Activated CD4-positive, alpha-beta memory T cell treated with anti-CD3 and anti-CD28 coated beads, Interleukin-2, amount 10 ng/mL, durations not matched to agents 7 days and 5 days (primary cell): ENCODE measurements at regions not wholly inside any gene's neighbourhood (a gene's known extent, or its start where the extent isn't known, plus 50 kb on each side); places are given as distances from the start of the nearest gene placed in this dataset.

Experiments
- CTCF ChIA-PET: fragments of 350-600 bp; sonication (Branson Sonifier 250); formaldehyde crosslinking; loops from one replicate; lab custom pipeline; 2021; ENCODE audit warnings: antibody characterized with exemption, inconsistent platforms; lab: Charles Lee
- POLR2A ChIA-PET: fragments of 350-600 bp; sonication (Branson Sonifier 250); formaldehyde crosslinking; loops from one replicate; lab custom pipeline; 2021; ENCODE audit warnings: antibody characterized with exemption; lab: Charles Lee
- DNase-seq: peaks from one replicate; pipeline ENCODE4 v3.0.0-alpha.2; 2020
- H3K27ac Mint-ChIP-seq: one replicate; pipeline ENCODE4 v1.8.0; 2021; ENCODE audit warnings: mild to moderate bottlenecking, mixed read lengths
- H3K27me3 Mint-ChIP-seq: one replicate; pipeline ENCODE4 v1.8.0; 2021; ENCODE audit warnings: mixed read lengths
- H3K36me3 Mint-ChIP-seq: one replicate; pipeline ENCODE4 v1.8.0; 2021; ENCODE audit warnings: low read depth, mixed read lengths
- H3K4me1 Mint-ChIP-seq: one replicate; pipeline ENCODE4 v1.8.0; 2021; ENCODE audit warnings: mixed read lengths
- H3K4me3 Mint-ChIP-seq: one replicate; pipeline ENCODE4 v1.8.0; 2021; ENCODE audit warnings: mild to moderate bottlenecking, mixed read lengths
- H3K9me3 Mint-ChIP-seq: one replicate; pipeline ENCODE4 v1.8.0; 2021; ENCODE audit warnings: mixed read lengths

DNA sequence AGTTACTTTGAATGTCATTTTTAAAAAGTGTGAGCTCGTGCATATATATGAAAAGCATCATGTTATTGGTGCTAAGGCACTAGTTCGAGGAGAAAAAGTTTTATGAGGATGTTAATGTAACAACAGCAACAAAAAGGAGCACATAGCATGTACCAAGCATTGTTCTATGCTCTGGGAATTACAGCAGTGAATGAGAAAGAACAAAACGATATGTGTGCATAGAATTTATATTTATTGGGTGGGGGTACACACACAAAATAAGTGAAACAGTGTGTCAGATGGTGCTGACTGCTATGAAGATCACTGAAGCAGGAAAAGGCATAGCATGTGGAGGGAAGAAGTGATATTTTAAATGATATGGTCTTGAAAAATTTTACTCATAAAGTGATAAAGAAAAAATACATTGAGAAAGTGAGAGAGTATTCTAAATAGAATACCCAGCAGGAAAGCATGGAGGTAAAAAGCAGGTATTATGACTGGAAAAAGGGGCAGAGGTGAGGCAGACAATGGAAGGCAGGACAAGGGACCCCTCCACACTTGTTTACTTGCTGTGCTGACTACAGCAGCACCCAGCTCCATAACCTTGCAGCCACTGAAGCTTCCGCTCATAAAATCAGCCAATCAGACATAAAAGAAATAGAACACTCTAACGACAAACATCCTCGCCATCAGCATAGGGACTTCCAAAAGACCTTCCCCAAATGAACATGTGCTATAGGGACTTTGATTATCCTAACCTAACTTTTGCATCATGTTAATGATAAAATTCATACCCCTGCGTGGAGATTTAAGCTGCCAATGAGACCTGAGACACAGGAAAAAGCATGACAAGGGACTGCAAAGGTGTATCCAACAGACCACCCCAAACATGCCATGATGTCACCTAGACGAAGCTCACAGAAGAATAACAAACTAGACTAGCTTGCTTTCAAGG, 119.9 kb downstream of the HFE start:
- Mint-ChIP-seq H3K27ac (no peak overlapping the region), H3K9me3 (no peaks in the 10 kb centered on the region), H3K36me3 (peaks cover 4% of the 10 kb centered on the region), H3K4me1 (peaks cover 18% of the 10 kb centered on the region), H3K27me3 (no peaks in the 10 kb centered on the region), H3K4me3 (no peak overlapping the region)
- ChIA-PET CTCF (interaction anchor here (2.2 kb wide), 1 partner anchor 9 kb away, joined by 14 read pairs; a partner anchor contains a TSS), POLR2A (interaction anchor here (0.8 to 20.8 kb wide), 10 partner anchors 9 to 164 kb away, joined by 3 to 992 read pairs (median 79); a partner anchor contains a TSS)
- DNase-seq = no peak

- Mint-ChIP-seq H3K36me3 (no peaks in the 10 kb centered on the region), H3K27me3 (no peaks in the 10 kb centered on the region), H3K4me3 (no peak overlapping the region), H3K9me3 (no peaks in the 10 kb centered on the region), H3K27ac (no peak overlapping the region), H3K4me1 (peaks cover 10% of the 10 kb centered on the region)
- ChIA-PET CTCF (no interaction called here), POLR2A (interaction anchor here (15.1 kb wide), 1 partner anchor 15 kb away, joined by 812 read pairs; a partner anchor contains a TSS)
- no peak for DNase-seq
Measured at GRCh38 chr6:26211963-26212362, 124.7 kb downstream of the HFE start.

GRCh38 chr6:26213334-26214075, 126.3 kb downstream of the HFE start:
- Mint-ChIP-seq H3K4me1 (peaks cover 10% of the 10 kb centered on the region), H3K4me3 (no peak overlapping the region), H3K36me3 (no peaks in the 10 kb centered on the region), H3K27me3 (no peaks in the 10 kb centered on the region), H3K9me3 (no peaks in the 10 kb centered on the region), H3K27ac (peak overlapping the region; percentile 4)
- ChIA-PET POLR2A (interaction anchor here (1.1 to 15.2 kb wide), 8 partner anchors 8 to 116 kb away, joined by 3 to 833 read pairs (median 212); a partner anchor contains a TSS), CTCF (no interaction called here)
- no peak for DNase-seq

GRCh38 chr6:26214803-26215584, 127.8 kb downstream of the HFE start:
- H3K4me1 Mint-ChIP-seq = peaks cover 21% of the 10 kb centered on the region
- POLR2A ChIA-PET = interaction anchor here (0.9 to 15.2 kb wide), 35 partner anchors 9 to 1678 kb away, joined by 3 to 833 read pairs (median 22); a partner anchor contains a TSS
- H3K9me3 Mint-ChIP-seq = no peaks in the 10 kb centered on the region
- no peak for DNase-seq
- no peak overlapping the region for H3K27ac Mint-ChIP-seq
- H3K4me3 Mint-ChIP-seq = no peak overlapping the region
- H3K27me3 Mint-ChIP-seq = no peaks in the 10 kb centered on the region
- CTCF ChIA-PET = interaction anchor here (1.3 to 3.4 kb wide), 7 partner anchors 7 to 39 kb away, joined by 5 to 34 read pairs (median 14); a partner anchor contains a TSS
- no peaks in the 10 kb centered on the region for H3K36me3 Mint-ChIP-seq

DNA sequence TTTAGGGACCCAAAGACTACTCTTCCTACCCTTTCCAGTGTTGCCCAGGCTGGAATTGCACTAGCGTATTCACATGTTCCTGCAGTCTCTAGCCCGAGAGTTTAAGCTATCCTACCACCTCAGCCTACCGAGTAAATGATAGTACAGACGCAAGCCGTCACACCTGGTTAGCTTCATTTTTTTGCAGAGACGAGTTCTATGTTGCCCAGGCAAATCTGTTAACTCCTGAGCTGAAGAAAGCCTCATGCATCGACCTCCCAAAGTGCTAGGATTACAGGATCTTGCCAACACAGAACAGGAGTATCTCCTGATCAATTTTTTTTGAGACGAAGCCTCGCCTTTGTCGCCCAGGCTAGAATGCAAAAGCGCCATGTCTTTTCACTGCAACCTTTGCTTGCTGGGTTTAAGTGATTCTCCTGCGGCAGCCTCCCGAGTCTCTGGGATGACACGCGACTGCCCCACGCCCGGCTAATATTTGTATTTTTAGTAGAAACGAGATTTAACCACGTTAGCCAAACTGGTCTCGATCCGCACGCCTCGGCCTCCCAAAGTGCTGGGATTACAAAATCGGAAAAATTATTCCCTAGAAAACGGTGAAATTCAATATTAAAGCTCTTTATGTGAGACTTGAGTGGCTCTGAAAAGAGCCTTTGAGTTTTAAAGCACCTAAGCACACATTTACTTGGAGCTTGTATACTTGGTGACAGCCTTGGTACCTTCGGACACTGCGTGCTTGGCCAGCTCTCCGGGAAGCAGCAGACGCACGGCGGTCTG, 128.5 kb downstream of the HFE start:
- no peaks in the 10 kb centered on the region for H3K9me3 Mint-ChIP-seq
- no peaks in the 10 kb centered on the region for H3K27me3 Mint-ChIP-seq
- CTCF ChIA-PET = interaction anchor here (0.8 to 3.4 kb wide), 22 partner anchors 8 to 189 kb away, joined by 3 to 34 read pairs (median 8); a partner anchor contains a TSS
- POLR2A ChIA-PET = interaction anchor here (0.7 to 15.2 kb wide), 61 partner anchors 10 to 1679 kb away, joined by 3 to 833 read pairs (median 9); a partner anchor contains a TSS
- no peaks in the 10 kb centered on the region for H3K36me3 Mint-ChIP-seq
- H3K27ac Mint-ChIP-seq = no peak overlapping the region
- peaks cover 28% of the 10 kb centered on the region for H3K4me1 Mint-ChIP-seq
- H3K4me3 Mint-ChIP-seq = no peak overlapping the region
- DNase-seq = peak; percentile 60

DNA sequence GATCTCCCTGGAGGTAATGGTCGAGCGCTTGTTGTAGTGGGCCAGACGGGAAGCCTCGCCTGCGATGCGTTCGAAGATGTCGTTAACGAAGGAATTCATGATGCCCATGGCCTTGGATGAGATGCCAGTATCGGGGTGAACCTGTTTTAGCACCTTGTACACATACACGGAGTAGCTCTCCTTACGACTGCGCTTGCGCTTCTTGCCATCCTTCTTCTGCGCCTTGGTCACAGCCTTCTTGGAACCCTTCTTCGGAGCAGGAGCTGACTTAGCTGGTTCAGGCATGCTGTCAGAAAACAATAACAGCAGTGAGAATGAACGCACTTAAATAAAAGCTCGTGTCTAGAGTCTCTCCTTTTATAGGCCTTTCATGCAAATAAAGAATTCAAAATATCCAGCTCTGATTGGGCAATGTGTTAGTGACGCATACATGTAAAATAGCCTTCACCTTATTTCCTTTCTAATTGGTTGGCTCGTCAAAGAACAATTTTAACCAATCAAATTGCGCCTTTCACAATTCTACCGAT, 129.2 kb downstream of the HFE start:
- H3K27ac Mint-ChIP-seq = no peak overlapping the region
- no peaks in the 10 kb centered on the region for H3K27me3 Mint-ChIP-seq
- H3K9me3 Mint-ChIP-seq = no peaks in the 10 kb centered on the region
- ChIA-PET POLR2A (interaction anchor here (0.7 to 15.2 kb wide), 68 partner anchors 9 to 1678 kb away, joined by 3 to 833 read pairs (median 8); partner anchors contain the start of gene HMGN4), CTCF (interaction anchor here (0.6 to 3.4 kb wide), 27 partner anchors 9 to 190 kb away, joined by 3 to 34 read pairs (median 5); a partner anchor contains a TSS)
- peaks cover 28% of the 10 kb centered on the region for H3K4me1 Mint-ChIP-seq
- no peak overlapping the region for H3K4me3 Mint-ChIP-seq
- DNase-seq = peak; percentile 90
- H3K36me3 Mint-ChIP-seq = no peaks in the 10 kb centered on the region

- Mint-ChIP-seq H3K4me1 (peaks cover 31% of the 10 kb centered on the region), H3K27me3 (no peaks in the 10 kb centered on the region), H3K36me3 (no peaks in the 10 kb centered on the region), H3K9me3 (no peaks in the 10 kb centered on the region), H3K4me3 (no peak overlapping the region), H3K27ac (no peak overlapping the region)
- CTCF ChIA-PET = interaction anchor here (0.6 to 3.4 kb wide), 27 partner anchors 8 to 190 kb away, joined by 3 to 34 read pairs (median 5); a partner anchor contains a TSS
- POLR2A ChIA-PET = interaction anchor here (0.7 to 15.2 kb wide), 63 partner anchors 9 to 1678 kb away, joined by 3 to 833 read pairs (median 9); partner anchors contain the start of gene HMGN4
- DNase-seq = peak; percentile 88
Measured at GRCh38 chr6:26216886-26217713, 129.9 kb downstream of the HFE start.

DNA sequence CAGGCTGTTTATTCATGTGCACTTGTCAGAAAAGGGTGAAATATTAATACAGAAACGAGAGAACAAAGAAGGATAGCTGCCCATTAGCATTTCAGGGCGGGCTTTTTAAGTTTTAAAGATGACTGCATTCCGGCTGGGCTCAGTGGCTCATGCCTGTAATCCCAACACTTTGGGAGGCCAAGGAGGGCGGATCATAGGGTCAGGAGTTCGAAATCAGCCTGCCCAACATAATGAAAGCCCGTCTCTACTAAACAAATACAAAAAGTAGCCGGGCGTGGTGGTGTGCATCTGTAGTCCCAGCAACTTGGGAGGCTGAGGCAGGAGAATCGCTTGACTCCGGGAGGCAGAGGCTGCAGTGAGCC, 130.5 kb downstream of the HFE start:
- H3K9me3 Mint-ChIP-seq = no peaks in the 10 kb centered on the region
- H3K4me1 Mint-ChIP-seq = peaks cover 31% of the 10 kb centered on the region
- DNase-seq = peak; percentile 40
- H3K36me3 Mint-ChIP-seq = no peaks in the 10 kb centered on the region
- no peak overlapping the region for H3K4me3 Mint-ChIP-seq
- ChIA-PET POLR2A (interaction anchor here (0.6 to 15.2 kb wide), 24 partner anchors 8 to 1591 kb away, joined by 3 to 833 read pairs (median 30); partner anchors contain the start of gene HMGN4), CTCF (interaction anchor here (1.3 to 3.4 kb wide), 9 partner anchors 10 to 68 kb away, joined by 3 to 34 read pairs (median 8); a partner anchor contains a TSS)
- no peaks in the 10 kb centered on the region for H3K27me3 Mint-ChIP-seq
- no peak overlapping the region for H3K27ac Mint-ChIP-seq

GRCh38 chr6:26218824-26219223, 131.6 kb downstream of the HFE start:
- CTCF ChIA-PET = no interaction called here

DNA sequence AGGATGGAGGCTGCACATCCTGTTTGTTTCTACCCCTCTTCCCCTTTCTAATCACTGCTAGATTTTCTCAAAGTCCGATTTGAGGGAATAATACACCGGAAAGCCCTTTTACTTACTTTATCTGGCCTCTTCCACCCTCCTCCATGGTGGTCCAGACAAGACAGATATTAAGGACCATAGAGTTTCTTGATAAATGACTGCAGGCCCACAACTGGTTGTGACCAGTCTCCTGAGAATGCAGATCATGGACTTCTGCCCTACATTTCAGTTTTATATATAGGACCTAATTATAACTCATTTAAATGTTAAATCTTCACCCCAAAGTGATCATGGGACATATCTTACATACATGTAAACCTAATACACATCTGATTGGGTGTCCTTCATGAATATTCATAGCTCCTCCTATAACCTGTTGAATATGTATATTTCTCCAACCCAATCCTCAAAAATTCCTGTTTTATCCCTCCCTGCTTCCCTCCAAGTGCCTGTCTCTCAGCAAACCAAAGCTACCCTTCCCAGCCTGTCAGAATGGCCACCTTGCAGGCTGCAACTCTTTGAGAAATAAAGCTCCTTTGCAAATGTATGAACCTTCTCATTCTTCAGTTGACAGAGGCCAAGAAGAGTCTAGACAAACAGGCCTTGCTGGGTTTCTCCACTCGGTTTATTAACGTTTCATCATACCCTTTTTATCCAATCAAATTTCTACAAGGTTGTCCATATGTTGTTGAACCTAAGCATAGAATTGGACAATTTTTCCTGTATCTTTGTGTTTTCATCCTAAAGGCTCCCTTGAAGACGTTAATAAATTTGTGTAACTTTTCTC, 133.1 kb downstream of the HFE start:
- Mint-ChIP-seq H3K4me3 (no peak overlapping the region), H3K4me1 (peaks cover 21% of the 10 kb centered on the region), H3K9me3 (no peaks in the 10 kb centered on the region), H3K36me3 (no peaks in the 10 kb centered on the region), H3K27me3 (no peaks in the 10 kb centered on the region), H3K27ac (no peak overlapping the region)
- ChIA-PET POLR2A (interaction anchor here (0.6 to 15.2 kb wide), 12 partner anchors 15 to 927 kb away, joined by 3 to 833 read pairs (median 4); a partner anchor contains a TSS), CTCF (no interaction called here)
- no peak for DNase-seq

More at GRCh38 chr6:26218824-26219223, 131.6 kb downstream of the HFE start:
- peak overlapping the region; percentile 3 for H3K4me3 Mint-ChIP-seq
- H3K27ac Mint-ChIP-seq = peak overlapping the region; percentile 38
- DNase-seq = no peak
- H3K36me3 Mint-ChIP-seq = no peaks in the 10 kb centered on the region
- POLR2A ChIA-PET = interaction anchor here (1.0 to 15.2 kb wide), 9 partner anchors 9 to 53 kb away, joined by 3 to 833 read pairs (median 9); a partner anchor contains a TSS
- no peaks in the 10 kb centered on the region for H3K9me3 Mint-ChIP-seq
- peaks cover 26% of the 10 kb centered on the region for H3K4me1 Mint-ChIP-seq
- H3K27me3 Mint-ChIP-seq = no peaks in the 10 kb centered on the region
